ENCODE measurements at regions not wholly inside any gene's neighbourhood (a gene's known extent, or its start where the extent isn't known, plus 50 kb on each side); places are given as distances from the start of the nearest gene placed in this dataset.

- intact Hi-C loops (cut with DNase I; ENCODE audit: low total_unique reads): no loop called here
- DNase-seq: no peak
- Histone ChIP-seq H3K4me1 (no peaks in the 10 kb centered on the region), H3K4me3 (no peak overlapping the region), H3K9me3 (no peaks in the 10 kb centered on the region), H3K36me3 (no peaks in the 10 kb centered on the region), H3K27ac (no peak overlapping the region), H3K27me3 (replicated peaks in 1 of 7) (no peaks in the 10 kb centered on the region)
- no peak for TF ChIP-seq POLR2AphosphoS5 (IDR thresholded peaks at IDR 0.05)
- WGBS, 5 donors: 74 to 83% (median 75%) methylated on average over 1 of the region's 1 CpG
Measured at GRCh38 chr2:142754182-142754581, 123.3 kb upstream of the KYNU start.

- TF ChIP-seq POLR2AphosphoS5 (IDR thresholded peaks at IDR 0.05) (no peak), CTCF (IDR thresholded peaks at IDR 0.05 in 8 of 11, conservative IDR thresholded peaks at IDR 0.05 in 3 of 11) (no peak), POLR2A (IDR thresholded peaks at IDR 0.05) (no peak)
- WGBS, 5 donors: 85 to 96% (median 87%) methylated on average over 2 of the region's 2 CpGs
Measured at GRCh38 chr2:142750858-142751257, 126.6 kb upstream of the KYNU start.

DNA sequence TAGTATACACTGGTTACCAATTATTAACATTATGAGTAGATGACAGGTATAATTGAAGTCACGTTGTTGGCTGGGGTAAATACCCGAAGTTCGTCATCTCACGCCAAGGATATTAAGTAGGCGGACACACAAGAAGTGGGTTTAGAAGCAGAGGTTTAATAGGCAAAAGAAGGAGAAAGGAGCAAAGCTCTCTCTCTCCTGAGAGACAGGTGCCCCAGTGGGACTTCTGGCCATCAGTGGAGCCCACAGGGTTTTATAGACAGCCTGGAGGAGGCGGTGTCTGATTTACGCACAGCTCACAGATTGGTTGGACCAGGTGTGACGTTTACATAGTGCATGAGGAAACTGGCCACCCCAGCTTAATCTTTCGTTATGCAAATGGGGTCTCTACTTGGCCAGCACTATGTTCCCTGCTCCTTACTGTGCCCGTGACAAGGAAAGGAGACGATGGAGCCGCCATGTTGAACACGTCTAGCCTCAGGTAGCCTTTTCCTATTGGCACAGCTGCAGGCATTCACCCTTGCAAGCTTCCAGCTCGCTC is 128.8 kb upstream of the KYNU start:
- Histone ChIP-seq H3K27ac (no peak overlapping the region), H3K36me3 (no peaks in the 10 kb centered on the region), H3K27me3 (replicated peaks in 1 of 7) (no peaks in the 10 kb centered on the region), H3K9me3 (peaks cover 0 to 10% (median 0%) of the 10 kb centered on the region in 8 donors), H3K4me3 (no peak overlapping the region), H3K4me1 (no peaks in the 10 kb centered on the region)
- intact Hi-C loops (cut with DNase I; ENCODE audit: low total_unique reads): no loop called here
- no peak for DNase-seq
- no peak for TF ChIP-seq POLR2AphosphoS5 (IDR thresholded peaks at IDR 0.05)
- TF ChIP-seq POLR2A (IDR thresholded peaks at IDR 0.05): no peak
- TF ChIP-seq CTCF (IDR thresholded peaks at IDR 0.05 in 8 of 11, conservative IDR thresholded peaks at IDR 0.05 in 3 of 11): no peak
- 90 to 93% (median 92%) methylated on average over 14 of the region's 14 CpGs for WGBS, 5 donors

More at GRCh38 chr2:142750858-142751257, 126.6 kb upstream of the KYNU start:
- H3K9me3 ChIP-seq: peaks cover 0 to 10% (median 0%) of the 10 kb centered on the region in 8 donors
- H3K4me3 ChIP-seq: no peak overlapping the region
- H3K4me1 ChIP-seq: no peaks in the 10 kb centered on the region
- H3K27me3 ChIP-seq (replicated peaks in 1 of 7): no peaks in the 10 kb centered on the region
- no peak overlapping the region for H3K27ac ChIP-seq
- DNase-seq: no peak
- no peaks in the 10 kb centered on the region for H3K36me3 ChIP-seq
- intact Hi-C loops (cut with DNase I; ENCODE audit: low total_unique reads): no loop called here

- 60 to 75% (median 70%) methylated on average over 4 of the region's 4 CpGs for WGBS, 5 donors
- H3K27ac ChIP-seq: no peak overlapping the region
- DNase-seq: no peak
- H3K36me3 ChIP-seq: no peaks in the 10 kb centered on the region
- no peak overlapping the region for H3K4me3 ChIP-seq
- no peak for TF ChIP-seq CTCF (IDR thresholded peaks at IDR 0.05 in 8 of 11, conservative IDR thresholded peaks at IDR 0.05 in 3 of 11)
- TF ChIP-seq POLR2A (IDR thresholded peaks at IDR 0.05): no peak
- no peak for TF ChIP-seq POLR2AphosphoS5 (IDR thresholded peaks at IDR 0.05)
- intact Hi-C loops (cut with DNase I; ENCODE audit: low total_unique reads): no loop called here
- no peaks in the 10 kb centered on the region for H3K4me1 ChIP-seq
- H3K27me3 ChIP-seq (replicated peaks in 1 of 7): no peaks in the 10 kb centered on the region
- H3K9me3 ChIP-seq: peaks cover 0 to 26% (median 0%) of the 10 kb centered on the region in 8 donors
Measured at GRCh38 chr2:142745691-142746090, 131.8 kb upstream of the KYNU start.
